Karpas-422 (cell line): ENCODE measurements at regions not wholly inside any gene's neighbourhood (a gene's known extent, or its start where the extent isn't known, plus 50 kb on each side); places are given as distances from the start of the nearest gene placed in this dataset. TPM values are rescaled to one million over a fixed set of nuclear protein-coding genes. Genes with fewer than 3 reads are reported as not detected.
"Not testable (repeated sequence)": the region's sequence is repeated elsewhere in the genome, so short reads cannot be mapped to it uniquely, and the experiment has no call there.

Experiments used
- DNase-seq: peaks from one replicate; pipeline ENCODE4 v3.0.0-alpha.2; 2015
- H2AFZ ChIP-seq: fragments of 200-600 bp; sonication (generic); 2 replicates; pipeline ENCODE4 v1.6.1; 2014; ENCODE audit warnings: antibody characterized with exemption, low read length, mixed read lengths
- H3K27ac ChIP-seq: fragments of 200-600 bp; sonication (generic); 2 replicates; pipeline ENCODE4 v1.5.1; 2014; ENCODE audit warnings: mild to moderate bottlenecking, low read length, moderate library complexity
- H3K27me3 ChIP-seq: fragments of 200-600 bp; sonication (generic); 2 replicates; pipeline ENCODE4 v1.6.1; 2014; ENCODE audit warnings: low read length, mixed read lengths
- H3K36me3 ChIP-seq: fragments of 200-600 bp; sonication (generic); 2 replicates; pipeline ENCODE4 v1.6.1; 2014; ENCODE audit warnings: low read length, mixed read lengths; ENCODE audit not compliant: insufficient read depth
- H3K4me1 ChIP-seq: fragments of 200-600 bp; sonication (generic); 2 replicates; pipeline ENCODE4 v1.6.1; 2014; ENCODE audit warnings: mild to moderate bottlenecking, low read length, mixed read lengths
- H3K4me2 ChIP-seq: fragments of 200-600 bp; sonication (generic); 2 replicates; pipeline ENCODE4 v1.6.1; 2014; ENCODE audit warnings: low read length, low read depth, mild to moderate bottlenecking; ENCODE audit not compliant: poor library complexity, severe bottlenecking
- H3K4me3 ChIP-seq: fragments of 200-600 bp; sonication (generic); 2 replicates; pipeline ENCODE4 v1.5.1; 2014; ENCODE audit warnings: mild to moderate bottlenecking, antibody characterized with exemption, low read length, mixed read lengths
- H3K79me2 ChIP-seq: fragments of 200-600 bp; sonication (generic); 2 replicates; pipeline ENCODE4 v1.6.1; 2014; ENCODE audit warnings: mild to moderate bottlenecking, low read length, mixed read lengths
- H3K9ac ChIP-seq: fragments of 200-600 bp; sonication (generic); 2 replicates; pipeline ENCODE4 v1.6.0; 2014; ENCODE audit warnings: low read length
- H3K9me2 ChIP-seq: fragments of 200-600 bp; sonication (generic), shearing (Covaris generic); replicated peaks from 2 replicates; pipeline ENCODE4 v1.6.0; 2014; ENCODE audit warnings: mild to moderate bottlenecking, low read length, moderate library complexity; ENCODE audit not compliant: insufficient read depth
- H3K9me3 ChIP-seq: fragments of 300-700, 200-600 bp; sonication (generic); 2 replicates; pipeline ENCODE4 v1.6.1; 2014; ENCODE audit warnings: low read length, mixed read lengths
- H4K20me1 ChIP-seq: fragments of 200-600 bp; sonication (generic); 2 replicates; pipeline ENCODE4 v1.6.1; 2014; ENCODE audit warnings: mild to moderate bottlenecking, antibody characterized with exemption, low read length, low read depth; ENCODE audit not compliant: insufficient read depth
- small RNA-seq: library from RNA; depleted of rRNA; stranded (forward); fragments of <200 nt; gene quantifications from one replicate; pipeline ENCODE3, GENCODE V24; 2014

DNA sequence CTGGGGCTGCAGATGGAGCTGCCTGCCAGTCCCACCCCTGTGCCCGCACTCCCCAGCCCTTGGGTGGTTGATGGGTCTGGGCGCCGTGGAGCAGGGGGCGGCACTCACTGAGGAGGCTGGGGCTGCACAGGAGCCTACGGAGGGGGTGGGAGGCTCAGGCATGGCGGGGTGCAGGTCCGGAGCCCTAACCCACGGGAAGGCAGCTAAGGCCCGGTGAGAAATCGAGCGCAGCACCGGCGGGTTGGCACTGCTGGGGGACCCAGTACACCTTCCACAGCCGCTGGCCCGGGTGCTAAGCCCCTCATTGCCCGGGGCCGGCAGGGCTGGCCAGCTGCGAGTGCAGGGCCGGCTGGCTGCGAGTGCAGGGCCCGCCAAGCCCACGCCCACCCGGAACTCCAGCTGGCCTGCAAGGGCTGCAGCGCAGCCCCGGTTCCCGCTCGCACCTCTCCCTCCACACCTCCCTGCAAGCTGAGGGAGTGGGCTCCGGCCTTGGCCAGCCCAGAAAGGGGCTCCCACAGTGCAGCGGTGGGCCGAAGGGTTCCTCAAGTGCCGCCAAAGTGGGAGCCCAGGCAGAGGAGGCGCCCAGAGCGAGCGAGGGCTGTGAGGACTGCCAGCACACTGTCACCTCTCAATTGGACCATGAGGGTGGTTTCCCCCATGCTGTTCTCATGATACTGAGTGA is 80.8 kb upstream of the LUZP2 start:
- H3K9ac ChIP-seq: not testable (repeated sequence)

GRCh38 chr11:24421766-24422165 is 75.1 kb upstream of the LUZP2 start:
- Histone ChIP-seq H3K36me3 (no peaks in the 10 kb centered on the region), H3K4me3 (no peak overlapping the region), H2AFZ (no peak overlapping the region), H3K9me2 (no peaks in the 10 kb centered on the region), H3K4me1 (no peaks in the 10 kb centered on the region), H3K79me2 (no peaks in the 10 kb centered on the region), H4K20me1 (no peaks in the 10 kb centered on the region), H3K9ac (no peak overlapping the region), H3K4me2 (no peak overlapping the region), H3K9me3 (peaks cover 9% of the 10 kb centered on the region), H3K27ac (no peak overlapping the region), H3K27me3 (no peaks in the 10 kb centered on the region)
- no peak for DNase-seq

More for the DNA sequence above, 80.8 kb upstream of the LUZP2 start:
- H3K4me3 ChIP-seq, H3K4me2 ChIP-seq, H3K27ac ChIP-seq, H3K9me2 ChIP-seq, H3K36me3 ChIP-seq, H2AFZ ChIP-seq, H4K20me1 ChIP-seq, H3K9me3 ChIP-seq, DNase-seq, H3K27me3 ChIP-seq, H3K79me2 ChIP-seq, H3K4me1 ChIP-seq: not testable (repeated sequence)

DNA sequence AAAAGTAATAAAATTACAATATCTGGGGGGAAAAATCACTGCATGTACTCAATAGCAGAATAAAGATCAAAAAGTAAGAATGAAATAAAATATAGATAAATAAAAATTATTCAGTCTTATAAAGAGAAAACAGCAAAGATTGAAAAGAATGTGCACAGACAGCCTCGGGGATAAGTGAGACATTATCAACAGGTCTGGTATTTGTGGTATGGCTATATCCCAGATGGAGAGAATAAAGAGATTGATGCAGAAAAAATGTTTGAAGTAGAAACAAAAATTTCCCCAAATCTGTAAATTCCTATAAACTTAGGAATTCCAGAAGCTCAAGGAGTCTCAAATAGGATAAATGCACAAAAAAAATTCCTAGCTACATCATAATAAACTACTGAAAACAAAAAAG is 74.5 kb upstream of the LUZP2 start:
- H2AFZ ChIP-seq: no peak overlapping the region
- DNase-seq: no peak
- no peak overlapping the region for H3K4me3 ChIP-seq
- no peaks in the 10 kb centered on the region for H3K9me2 ChIP-seq
- no peak overlapping the region for H3K27ac ChIP-seq
- no peaks in the 10 kb centered on the region for H3K36me3 ChIP-seq
- H3K9me3 ChIP-seq: peaks cover 9% of the 10 kb centered on the region
- H3K4me2 ChIP-seq: no peak overlapping the region
- H3K9ac ChIP-seq: no peak overlapping the region
- H3K4me1 ChIP-seq: no peaks in the 10 kb centered on the region
- no peaks in the 10 kb centered on the region for H4K20me1 ChIP-seq
- no peaks in the 10 kb centered on the region for H3K79me2 ChIP-seq
- H3K27me3 ChIP-seq: no peaks in the 10 kb centered on the region

GRCh38 chr11:24437123-24437522 is 59.7 kb upstream of the LUZP2 start:
- Histone ChIP-seq H3K9me3 (peaks cover 9% of the 10 kb centered on the region), H3K4me2 (no peak overlapping the region), H3K4me1 (no peaks in the 10 kb centered on the region), H3K79me2 (no peaks in the 10 kb centered on the region), H3K27ac (no peak overlapping the region), H3K4me3 (no peak overlapping the region), H3K9ac (no peak overlapping the region), H3K27me3 (no peaks in the 10 kb centered on the region), H3K9me2 (no peaks in the 10 kb centered on the region), H4K20me1 (no peaks in the 10 kb centered on the region), H3K36me3 (no peaks in the 10 kb centered on the region), H2AFZ (no peak overlapping the region)
- no peak for DNase-seq

Small RNA genes lying in the stretch of these regions (small RNA-seq; reads per million reads assigned to genes)
- gene AC100767.1 (not detected), gene MIR8054 (not detected), gene RNU6-783P (not detected)
